RWPE2 (cell line): ENCODE measurements at regions not wholly inside any gene's neighbourhood (a gene's known extent, or its start where the extent isn't known, plus 50 kb on each side); places are given as distances from the start of the nearest gene placed in this dataset.
"Not testable (repeated sequence)": the region's sequence is repeated elsewhere in the genome, so short reads cannot be mapped to it uniquely, and the experiment has no call there.

Experiments used
- ATAC-seq: fragments of 200-7000 bp; cut with Tn5 transposase; 3 replicates; pipeline ENCODE4 v1.9.1; 2021; ENCODE audit warnings: low read depth
- DNase-seq: peaks from one replicate; pipeline ENCODE4 v3.0.0-alpha.2; 2020; ENCODE audit warnings: low spot score
- H3K27ac ChIP-seq: fragments of 450-650 bp; 2 replicates; pipeline ENCODE4 v1.5.1; 2017; ENCODE audit warnings: mild to moderate bottlenecking; ENCODE audit not compliant: poor library complexity, severe bottlenecking
- H3K27me3 ChIP-seq: fragments of 250-450 bp; sonication (Bioruptor Pico); 2 replicates; pipeline ENCODE4 v1.5.1; 2021; ENCODE audit warnings: mild to moderate bottlenecking, moderate library complexity; ENCODE audit not compliant: insufficient read depth, poor library complexity, severe bottlenecking
- H3K36me3 ChIP-seq: fragments of 250-450 bp; sonication (Bioruptor Pico); 2 replicates; pipeline ENCODE4 v1.5.1; 2020; ENCODE audit warnings: low read depth, mild to moderate bottlenecking, moderate library complexity
- H3K4me1 ChIP-seq: fragments of 250-450 bp; sonication (Bioruptor Pico); 2 replicates; pipeline ENCODE4 v1.5.1; 2021; ENCODE audit warnings: mild to moderate bottlenecking, moderate library complexity; ENCODE audit not compliant: insufficient read depth, poor library complexity, severe bottlenecking
- H3K4me3 ChIP-seq: fragments of 250-450 bp; sonication (Bioruptor Pico); 2 replicates; pipeline ENCODE4 v1.5.1; 2021; ENCODE audit warnings: mild to moderate bottlenecking, moderate library complexity; ENCODE audit not compliant: severe bottlenecking
- H3K9me3 ChIP-seq: fragments of 250-450 bp; sonication (Bioruptor Pico); 2 replicates; pipeline ENCODE4 v1.5.1; 2021; ENCODE audit warnings: mild to moderate bottlenecking, moderate library complexity; ENCODE audit not compliant: severe bottlenecking

DNA sequence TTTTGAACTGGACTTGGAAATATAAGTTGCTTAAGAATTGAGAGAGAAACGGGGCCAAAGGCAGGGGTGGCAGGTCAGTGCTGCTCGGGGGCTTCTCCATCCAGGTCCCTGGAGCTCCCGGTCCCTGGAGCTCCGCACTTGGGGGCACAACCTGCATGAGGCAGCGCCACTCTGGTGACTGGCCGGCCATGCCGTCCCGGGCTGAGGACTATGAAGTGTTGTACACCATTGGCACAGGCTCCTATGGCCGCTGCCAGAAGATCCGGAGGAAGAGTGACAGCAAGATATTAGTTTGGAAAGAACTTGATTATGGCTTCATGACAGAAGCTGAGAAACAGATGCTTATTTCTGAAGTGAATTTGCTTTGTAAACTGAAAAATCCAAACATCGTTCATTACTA lies 76.9 kb upstream of the POTEG start:
- H3K9me3 ChIP-seq, H3K36me3 ChIP-seq, H3K4me1 ChIP-seq, H3K27ac ChIP-seq, H3K27me3 ChIP-seq, H3K4me3 ChIP-seq, DNase-seq, ATAC-seq: not testable (repeated sequence)

DNA sequence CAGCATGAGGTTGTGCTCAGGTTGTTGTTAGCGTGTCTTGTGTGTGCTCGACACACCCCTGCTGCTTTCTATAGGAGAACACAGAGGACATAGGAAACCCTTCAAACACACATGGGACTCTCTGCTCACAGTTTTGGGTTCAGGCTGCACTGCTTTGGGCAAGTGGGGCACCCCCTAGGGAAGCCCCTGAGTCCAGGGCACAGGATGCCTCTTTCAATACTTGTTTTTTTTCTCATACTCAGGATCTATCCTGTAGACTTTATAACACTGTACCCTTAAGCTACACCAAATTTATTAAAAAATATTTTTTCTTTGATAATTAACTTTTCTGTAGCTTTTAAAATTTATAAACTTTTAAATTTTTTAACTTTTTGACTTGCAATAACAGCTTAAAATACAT lies 55.3 kb upstream of the POTEG start:
- H3K27me3 ChIP-seq, H3K9me3 ChIP-seq, ATAC-seq, H3K36me3 ChIP-seq, H3K4me3 ChIP-seq, H3K4me1 ChIP-seq, H3K27ac ChIP-seq, DNase-seq: not testable (repeated sequence)

DNA sequence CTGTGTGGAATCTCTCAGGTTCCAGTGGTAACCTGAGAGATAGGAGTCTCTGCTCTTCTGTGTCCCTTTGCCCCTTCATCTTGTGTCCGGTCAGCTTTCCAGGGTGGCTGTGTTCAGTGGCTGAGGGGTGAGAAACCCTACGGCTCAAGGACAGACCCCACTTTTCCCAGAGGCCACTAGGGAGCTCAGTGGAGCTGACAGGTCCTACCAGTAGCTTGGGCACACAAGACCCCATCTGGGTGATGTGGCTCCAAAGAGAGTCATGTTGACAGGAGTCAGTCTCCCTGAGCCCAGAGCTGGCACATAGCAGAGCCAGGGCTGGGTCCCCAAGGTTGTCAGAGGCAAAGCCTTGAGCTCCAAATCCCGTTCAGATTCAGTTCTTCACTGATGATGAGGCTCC lies 54.3 kb upstream of the POTEG start:
- H3K27me3 ChIP-seq, ATAC-seq: not testable (repeated sequence)

DNA sequence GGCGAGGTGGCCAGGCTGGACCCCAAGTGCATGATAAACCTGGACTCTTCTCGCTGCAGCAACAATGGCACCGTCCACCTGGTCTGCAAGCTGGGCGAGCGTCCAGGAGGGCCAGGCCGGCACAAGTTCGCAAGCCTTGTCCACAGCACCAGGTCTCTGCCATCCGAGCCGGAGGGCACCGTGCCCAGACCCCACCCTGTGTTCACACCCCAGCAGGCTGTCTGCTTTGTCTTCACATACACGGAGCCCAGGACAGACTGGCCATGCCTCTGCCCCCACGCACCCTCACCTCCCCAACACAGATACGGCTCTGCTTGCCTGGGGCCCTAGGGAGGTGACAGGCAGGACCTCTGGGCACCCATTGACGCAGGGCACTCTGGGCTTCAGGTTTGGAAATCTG lies 53.5 kb upstream of the POTEG start:
- ATAC-seq, H3K36me3 ChIP-seq, H3K4me3 ChIP-seq, H3K9me3 ChIP-seq, H3K4me1 ChIP-seq, H3K27me3 ChIP-seq, DNase-seq, H3K27ac ChIP-seq: not testable (repeated sequence)

More for the DNA sequence above, 54.3 kb upstream of the POTEG start:
- not testable (repeated sequence) for H3K27ac ChIP-seq, H3K4me3 ChIP-seq, H3K36me3 ChIP-seq, H3K4me1 ChIP-seq, H3K9me3 ChIP-seq
- DNase-seq, result peak; percentile 34

DNA sequence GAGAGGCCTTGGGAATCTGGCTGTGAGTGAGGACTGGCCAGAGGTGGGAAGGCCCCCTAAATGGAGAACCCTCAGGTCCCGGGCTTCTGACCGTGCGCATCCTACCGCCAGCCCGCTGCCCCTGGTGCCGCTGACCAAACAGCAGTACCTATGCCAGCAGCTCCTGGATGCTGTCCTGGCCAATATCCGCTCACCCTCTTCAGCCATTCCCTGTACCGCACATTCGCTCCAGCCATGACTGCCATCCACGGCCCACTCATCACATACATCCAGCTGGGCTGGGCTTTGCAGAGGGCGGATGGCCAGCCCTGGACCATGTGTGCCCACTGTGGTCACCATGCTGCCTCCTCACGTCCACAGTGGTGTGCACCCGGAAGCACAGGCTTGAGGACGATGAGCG lies 53.1 kb upstream of the POTEG start:
- not testable (repeated sequence) for H3K36me3 ChIP-seq, H3K9me3 ChIP-seq, H3K4me3 ChIP-seq, H3K27ac ChIP-seq, H3K27me3 ChIP-seq, H3K4me1 ChIP-seq, ATAC-seq
- peak; percentile 22 for DNase-seq

DNA sequence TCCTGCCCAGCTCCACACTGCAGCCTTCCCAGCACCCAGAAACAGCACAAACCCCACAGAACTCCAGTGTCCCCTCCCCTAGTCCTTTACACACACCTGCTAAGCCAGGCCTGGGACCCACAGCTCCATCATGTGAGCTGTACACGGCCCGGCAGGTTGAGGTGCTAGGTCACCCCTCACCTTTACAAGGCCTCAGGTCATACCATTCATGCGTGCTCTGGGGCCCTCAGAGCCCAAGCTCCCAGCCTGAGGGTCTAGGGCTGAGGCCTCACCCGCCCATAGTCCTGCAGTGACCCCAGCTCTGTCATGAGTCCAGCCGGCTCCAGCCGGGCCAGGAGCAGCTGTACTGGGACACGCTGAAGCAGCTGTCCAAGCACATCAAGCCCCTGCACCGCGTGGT lies 51.2 kb upstream of the POTEG start:
- ATAC-seq (peak; percentile 25; the same call in 1 of the 3 replicates), DNase-seq (peak; percentile 64)
- not testable (repeated sequence) for H3K27me3 ChIP-seq

More for the DNA sequence above, 51.2 kb upstream of the POTEG start:
- not testable (repeated sequence) for H3K4me3 ChIP-seq, H3K27ac ChIP-seq, H3K9me3 ChIP-seq, H3K36me3 ChIP-seq, H3K4me1 ChIP-seq
